IPS-15b (cell line): ENCODE measurements at regions not wholly inside any gene's neighbourhood (a gene's known extent, or its start where the extent isn't known, plus 50 kb on each side); places are given as distances from the start of the nearest gene placed in this dataset.
"Not testable (repeated sequence)": the region's sequence is repeated elsewhere in the genome, so short reads cannot be mapped to it uniquely, and the experiment has no call there.

Source experiments
- H3K27me3 ChIP-seq: one replicate; pipeline ENCODE4 v1.6.1; 2013; ENCODE audit warnings: low read length; ENCODE audit not compliant: control insufficient read depth, insufficient read depth
- H3K36me3 ChIP-seq: one replicate; pipeline ENCODE4 v1.6.1; 2013; ENCODE audit warnings: low read length; ENCODE audit not compliant: control insufficient read depth, insufficient read depth
- H3K4me1 ChIP-seq: one replicate; pipeline ENCODE4 v1.6.1; 2013; ENCODE audit warnings: mild to moderate bottlenecking, low read length; ENCODE audit not compliant: control insufficient read depth, insufficient read depth
- H3K4me3 ChIP-seq: one replicate; pipeline ENCODE4 v1.5.1; 2013; ENCODE audit warnings: low read depth, low read length
- H3K9ac ChIP-seq: one replicate; pipeline ENCODE4 v1.6.1; 2013; ENCODE audit warnings: low read depth, mild to moderate bottlenecking, low read length
- H3K9me3 ChIP-seq: one replicate; pipeline ENCODE4 v1.6.1; 2013; ENCODE audit warnings: mild to moderate bottlenecking, low read length; ENCODE audit not compliant: control insufficient read depth, insufficient read depth

DNA sequence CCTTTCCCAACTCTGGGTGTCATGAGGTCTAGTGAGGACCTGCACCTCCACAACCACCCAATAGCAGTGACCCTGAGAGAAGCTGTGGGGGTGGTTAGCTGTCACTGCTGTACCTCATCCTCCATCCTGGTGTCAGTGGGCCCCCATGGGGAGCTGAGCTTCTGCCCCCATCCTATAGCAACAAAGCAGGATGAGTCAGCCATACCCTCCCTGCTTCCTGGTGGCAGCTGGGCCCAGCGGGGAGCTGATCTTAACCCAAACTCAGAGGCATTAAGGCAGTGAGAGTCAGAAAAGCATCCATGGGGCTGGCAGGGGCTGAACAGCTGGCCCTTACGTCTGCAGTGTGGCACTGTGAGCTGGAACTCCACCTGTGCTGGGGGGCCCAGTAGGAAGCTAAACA is 247.8 kb upstream of the HDAC4 start:
- Histone ChIP-seq H3K36me3 (no peaks in the 10 kb centered on the region), H3K27me3 (no peaks in the 10 kb centered on the region), H3K9ac (no peak overlapping the region), H3K4me1 (no peaks in the 10 kb centered on the region), H3K9me3 (peaks cover 2% of the 10 kb centered on the region), H3K4me3 (no peak overlapping the region)

DNA sequence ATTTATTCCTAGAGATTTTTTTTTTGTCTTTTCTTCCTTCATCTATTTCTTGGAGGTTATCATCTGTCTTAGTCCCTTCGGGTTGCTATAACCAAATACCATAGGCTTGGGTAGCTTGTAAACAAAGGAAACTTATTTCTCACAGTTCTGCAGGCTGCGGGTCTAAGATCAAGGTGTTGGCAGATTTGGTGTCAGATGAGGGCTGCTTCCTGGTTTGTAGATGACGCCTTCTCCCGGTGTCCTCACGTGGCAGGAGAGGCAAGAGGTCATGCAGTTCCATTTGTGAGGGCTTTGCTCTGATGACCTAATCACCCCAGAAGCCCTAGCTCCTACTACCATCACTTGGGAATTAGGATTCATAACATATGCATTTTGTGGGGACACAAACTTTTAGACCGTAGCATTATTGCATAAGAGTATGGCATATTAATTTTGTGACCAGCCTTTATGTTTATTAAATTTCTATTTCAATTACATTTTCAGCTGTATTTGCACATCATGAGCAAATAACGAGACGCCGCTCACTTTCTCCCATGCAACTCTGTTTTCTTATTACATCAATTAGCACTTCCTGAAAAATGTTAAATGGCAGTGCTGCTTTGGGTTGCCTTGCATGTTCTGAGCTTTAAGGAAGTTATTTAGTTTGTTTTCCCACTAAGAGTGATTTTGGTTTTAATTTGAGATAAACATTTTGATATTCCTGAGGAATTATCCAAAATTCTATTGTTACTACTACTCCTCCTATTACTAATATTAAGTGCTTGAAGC is 246.4 kb upstream of the HDAC4 start:
- H3K27me3 ChIP-seq = no peaks in the 10 kb centered on the region
- no peak overlapping the region for H3K4me3 ChIP-seq
- H3K9ac ChIP-seq = no peak overlapping the region
- H3K9me3 ChIP-seq = peaks cover 6% of the 10 kb centered on the region
- no peaks in the 10 kb centered on the region for H3K4me1 ChIP-seq
- H3K36me3 ChIP-seq = no peaks in the 10 kb centered on the region

DNA sequence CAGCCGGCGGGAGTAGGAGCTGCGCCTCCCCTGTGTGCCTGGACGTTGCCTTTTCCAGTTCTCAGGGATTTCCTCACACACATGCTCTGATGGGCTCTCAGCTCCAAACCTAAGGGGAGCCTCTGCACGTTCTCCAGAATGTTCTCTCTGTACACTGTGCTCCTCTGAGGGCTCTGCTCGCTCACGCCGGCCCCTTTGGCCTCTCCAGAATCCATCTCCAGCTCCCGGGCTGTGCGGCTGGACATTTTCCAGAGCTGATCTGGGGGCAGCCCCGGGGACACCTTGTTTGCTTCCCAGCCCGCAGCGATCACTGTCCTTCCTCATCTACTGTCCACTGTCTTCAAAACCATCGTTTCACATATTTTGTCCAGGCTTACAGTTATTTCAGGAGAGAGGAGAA is 245.4 kb upstream of the HDAC4 start:
- Histone ChIP-seq H3K27me3 (no peaks in the 10 kb centered on the region), H3K4me1 (no peaks in the 10 kb centered on the region), H3K4me3 (no peak overlapping the region)

DNA sequence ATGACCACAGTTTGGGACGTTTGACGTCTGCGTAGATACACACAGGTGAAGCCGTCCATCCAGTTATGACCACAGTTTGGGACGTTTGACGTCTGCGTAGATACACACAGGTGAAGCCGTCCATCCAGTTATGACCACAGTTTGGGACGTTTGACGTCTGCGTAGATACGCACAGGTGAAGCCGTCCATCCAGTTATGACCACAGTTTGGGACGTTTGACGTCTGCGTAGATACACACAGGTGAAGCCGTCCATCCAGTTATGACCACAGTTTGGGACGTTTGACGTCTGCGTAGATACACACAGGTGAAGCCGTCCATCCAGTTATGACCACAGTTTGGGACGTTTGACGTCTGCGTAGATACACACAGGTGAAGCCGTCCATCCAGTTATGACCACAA is 243.8 kb upstream of the HDAC4 start:
- H3K36me3 ChIP-seq, H3K4me1 ChIP-seq, H3K9ac ChIP-seq, H3K4me3 ChIP-seq, H3K27me3 ChIP-seq, H3K9me3 ChIP-seq: not testable (repeated sequence)

More for the DNA sequence above, 245.4 kb upstream of the HDAC4 start:
- no peaks in the 10 kb centered on the region for H3K36me3 ChIP-seq
- peaks cover 6% of the 10 kb centered on the region for H3K9me3 ChIP-seq
- no peak overlapping the region for H3K9ac ChIP-seq

DNA sequence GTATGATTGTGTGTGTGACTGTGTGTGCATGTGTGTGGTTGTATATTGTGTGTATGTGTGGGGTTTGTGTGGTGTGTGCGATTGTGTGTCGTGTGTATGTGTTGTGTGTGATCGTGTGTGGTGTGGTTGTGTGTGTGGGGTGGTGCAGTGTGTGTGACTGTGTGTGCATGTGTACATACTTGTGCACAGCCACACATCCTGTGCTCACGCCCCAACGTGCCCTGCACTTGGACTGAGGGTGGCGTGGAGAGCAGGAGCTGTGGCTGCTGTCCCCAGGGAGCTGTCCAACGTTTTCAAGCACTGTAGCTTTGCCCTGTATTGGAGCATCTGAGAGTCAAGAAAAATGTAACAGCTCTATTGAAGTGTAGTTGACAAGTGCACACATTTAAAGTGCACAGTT is 243.2 kb upstream of the HDAC4 start:
- no peak overlapping the region for H3K4me3 ChIP-seq
- H3K36me3 ChIP-seq = no peaks in the 10 kb centered on the region
- no peaks in the 10 kb centered on the region for H3K4me1 ChIP-seq
- H3K27me3 ChIP-seq = no peaks in the 10 kb centered on the region
- no peak overlapping the region for H3K9ac ChIP-seq
- H3K9me3 ChIP-seq = peaks cover 6% of the 10 kb centered on the region

DNA sequence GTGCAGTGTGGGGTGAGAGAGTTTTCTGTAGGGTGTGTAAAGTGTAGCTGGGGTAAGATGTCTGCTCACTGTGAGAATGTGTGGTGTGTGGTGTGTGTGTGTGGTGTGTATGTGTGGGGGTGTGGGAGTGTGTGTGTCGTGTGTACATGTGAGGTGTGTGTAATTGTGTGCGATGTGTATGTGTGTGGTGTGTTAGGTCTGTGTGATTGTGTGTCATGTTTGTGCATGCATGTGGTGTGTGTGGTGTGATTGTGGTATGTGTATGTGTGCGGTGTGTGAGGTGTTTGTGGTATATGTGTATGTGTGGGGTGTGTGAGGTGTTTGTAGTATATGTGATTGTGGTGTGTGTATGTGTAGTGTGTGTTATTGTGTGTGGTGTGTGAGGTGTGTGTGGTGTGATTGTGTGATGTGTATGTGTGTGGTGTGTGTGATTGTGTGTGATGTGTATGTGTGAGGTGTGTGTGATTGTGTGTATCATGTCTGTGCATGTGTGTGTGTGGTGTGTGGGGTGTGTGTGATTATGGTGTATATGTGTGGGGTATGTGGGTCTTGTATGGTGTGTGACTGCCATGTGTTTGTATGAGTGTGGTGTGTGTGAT is 241.7 kb upstream of the HDAC4 start:
- Histone ChIP-seq H3K27me3 (no peaks in the 10 kb centered on the region), H3K4me3 (no peak overlapping the region), H3K36me3 (no peaks in the 10 kb centered on the region), H3K9ac (no peak overlapping the region), H3K9me3 (peaks cover 6% of the 10 kb centered on the region), H3K4me1 (no peaks in the 10 kb centered on the region)

DNA sequence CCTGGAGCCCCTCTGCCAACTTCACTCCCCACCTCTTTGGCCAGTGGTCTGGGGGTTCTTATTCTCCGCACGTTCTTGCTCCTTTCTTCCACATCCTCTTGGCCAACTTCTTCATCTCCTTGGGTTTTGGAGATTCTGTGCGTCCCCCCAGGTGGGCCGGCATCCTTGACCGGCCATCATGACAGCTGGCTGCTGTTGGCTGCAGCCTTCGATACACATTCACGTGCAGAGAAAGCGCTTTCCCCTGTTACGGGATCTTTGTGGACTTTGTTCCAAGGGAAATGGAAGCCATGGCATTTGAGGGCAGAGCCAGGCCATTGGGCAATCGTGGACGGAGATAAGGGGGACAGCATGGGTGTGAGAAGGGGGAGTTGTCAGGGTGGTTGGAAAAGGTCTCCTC is 241.1 kb upstream of the HDAC4 start:
- H3K27me3 ChIP-seq, H3K36me3 ChIP-seq, H3K4me3 ChIP-seq, H3K9me3 ChIP-seq, H3K9ac ChIP-seq, H3K4me1 ChIP-seq: not testable (repeated sequence)

DNA sequence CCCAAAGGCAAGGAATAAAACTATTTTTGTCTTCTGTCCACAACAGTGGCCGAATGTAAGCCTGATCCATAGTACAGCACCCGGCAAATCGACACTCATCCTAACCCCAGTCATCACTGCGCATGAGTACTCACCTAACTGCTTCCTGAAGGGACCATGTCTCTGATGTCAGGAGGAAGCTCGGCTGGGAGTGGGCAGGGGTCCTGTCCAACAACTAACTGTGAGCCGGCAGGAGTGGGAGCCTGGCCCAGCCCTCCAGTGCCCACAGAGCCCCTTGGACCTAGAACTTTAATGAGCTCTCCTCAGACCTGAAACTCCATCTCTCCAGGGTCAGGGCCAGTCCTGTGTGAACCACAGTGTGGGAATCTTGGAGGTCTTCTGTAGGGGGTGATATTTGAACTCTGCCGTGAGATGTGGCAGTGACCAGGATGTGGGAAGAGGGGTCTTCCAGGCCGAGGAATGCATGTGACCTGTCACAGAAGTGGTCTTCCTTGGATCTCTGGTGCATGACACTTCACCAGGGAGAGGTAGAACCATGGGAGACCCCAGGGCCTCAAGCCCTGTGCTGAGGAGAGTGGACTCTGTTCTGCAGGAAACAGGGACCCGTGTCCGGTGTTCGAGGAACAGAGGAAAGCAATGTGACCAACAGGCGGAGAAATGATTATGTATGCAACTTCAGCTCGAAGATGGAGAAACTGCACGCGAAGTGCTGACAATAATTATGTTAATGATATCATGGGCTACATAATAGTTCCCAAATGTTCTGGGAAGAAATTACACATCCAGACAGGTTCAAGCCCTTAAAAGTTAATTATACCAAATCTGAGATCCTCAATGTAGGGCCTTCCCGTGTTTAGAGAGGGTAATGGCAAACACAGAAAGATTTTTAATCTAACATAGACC is 240.1 kb upstream of the HDAC4 start:
- Histone ChIP-seq H3K27me3 (no peaks in the 10 kb centered on the region), H3K9me3 (peaks cover 6% of the 10 kb centered on the region), H3K4me3 (no peak overlapping the region), H3K4me1 (no peaks in the 10 kb centered on the region), H3K36me3 (no peaks in the 10 kb centered on the region), H3K9ac (no peak overlapping the region)

DNA sequence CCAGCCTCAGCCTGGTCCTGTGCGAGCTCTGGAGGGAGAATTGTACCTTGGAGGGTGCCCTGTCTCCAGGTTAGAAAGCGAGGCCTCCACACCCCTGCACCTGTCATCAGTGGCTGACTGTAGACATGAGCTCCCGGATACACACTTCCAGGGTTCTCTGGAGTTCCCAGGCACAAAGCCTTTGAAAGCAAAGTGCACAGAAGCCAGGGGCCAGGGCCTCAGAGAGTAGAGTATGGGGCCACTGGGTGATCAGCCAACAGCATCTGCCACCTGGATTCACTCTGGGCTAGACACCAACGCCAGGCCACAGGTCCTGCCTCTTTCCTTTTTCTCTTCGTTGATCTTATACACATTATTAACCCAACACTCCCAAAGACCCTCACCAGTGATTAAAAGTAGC is 239.4 kb upstream of the HDAC4 start:
- H3K27me3 ChIP-seq = no peaks in the 10 kb centered on the region
- H3K4me1 ChIP-seq = no peaks in the 10 kb centered on the region
- H3K9me3 ChIP-seq = peaks cover 6% of the 10 kb centered on the region
- H3K9ac ChIP-seq = no peak overlapping the region
- H3K4me3 ChIP-seq = no peak overlapping the region
- no peaks in the 10 kb centered on the region for H3K36me3 ChIP-seq

DNA sequence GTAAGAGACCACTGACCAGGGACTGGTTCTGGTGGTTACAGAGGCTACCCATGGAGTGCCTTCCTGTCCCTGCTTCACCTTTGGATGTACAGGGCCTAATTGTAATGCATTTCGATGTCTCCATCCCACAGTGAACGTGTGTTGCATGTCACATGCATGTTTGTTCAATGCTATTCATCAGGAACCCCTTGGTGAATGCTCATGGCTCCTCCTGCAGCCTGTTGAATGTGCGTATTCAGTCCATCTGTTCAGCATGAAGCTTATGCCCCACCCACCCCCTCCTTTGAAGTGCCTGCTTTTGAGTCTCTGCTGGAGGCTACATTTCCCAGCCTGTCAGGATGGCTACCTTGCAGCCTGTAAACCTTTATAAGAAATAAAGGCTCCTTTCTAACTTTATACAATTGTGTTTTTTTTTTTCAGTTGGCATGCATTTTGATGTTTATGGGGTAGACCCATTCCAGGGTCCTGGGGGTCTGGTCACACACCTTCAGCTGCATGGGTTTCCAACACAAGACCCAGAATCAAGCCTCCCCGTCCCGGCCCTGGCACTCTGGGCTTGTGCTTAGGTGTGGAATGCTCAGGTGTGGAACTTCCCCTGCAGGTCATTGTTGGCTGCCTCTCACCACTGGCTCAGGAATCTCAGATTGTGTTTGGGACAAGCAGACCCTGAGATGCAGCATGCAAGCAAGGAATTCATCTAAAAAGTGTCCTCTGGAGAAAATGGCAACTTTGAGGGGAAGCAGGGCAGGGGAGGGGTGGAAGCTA is 238.8 kb upstream of the HDAC4 start:
- H3K9ac ChIP-seq = no peak overlapping the region
- peaks cover 6% of the 10 kb centered on the region for H3K9me3 ChIP-seq
- no peaks in the 10 kb centered on the region for H3K4me1 ChIP-seq
- H3K36me3 ChIP-seq = no peaks in the 10 kb centered on the region
- no peak overlapping the region for H3K4me3 ChIP-seq
- H3K27me3 ChIP-seq = no peaks in the 10 kb centered on the region

DNA sequence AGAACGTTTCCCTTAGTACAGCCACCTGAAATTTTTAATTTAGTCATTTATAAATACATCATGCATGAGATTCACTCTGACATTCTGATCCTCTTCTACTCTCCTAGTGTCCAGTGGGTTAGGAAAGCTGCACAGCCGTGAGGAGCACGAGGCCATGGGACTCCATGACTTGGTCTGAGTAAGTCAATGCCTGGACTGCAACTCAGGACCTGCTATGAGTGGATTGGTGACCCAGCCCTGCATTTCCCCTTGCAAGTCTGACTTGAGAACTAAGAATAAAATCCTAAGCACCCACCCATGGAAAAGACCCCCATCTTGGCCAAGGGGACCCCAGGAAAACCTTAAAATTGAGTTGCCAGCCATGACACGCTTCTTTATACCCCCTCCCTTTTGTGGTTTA is 237.6 kb upstream of the HDAC4 start:
- no peak overlapping the region for H3K4me3 ChIP-seq
- no peak overlapping the region for H3K9ac ChIP-seq
- no peaks in the 10 kb centered on the region for H3K4me1 ChIP-seq
- no peaks in the 10 kb centered on the region for H3K27me3 ChIP-seq
- H3K9me3 ChIP-seq = peaks cover 2% of the 10 kb centered on the region
- no peaks in the 10 kb centered on the region for H3K36me3 ChIP-seq
